ENCODE measurements at regions not wholly inside any gene's neighbourhood (a gene's known extent, or its start where the extent isn't known, plus 50 kb on each side); places are given as distances from the start of the nearest gene placed in this dataset.

- no peak for DNase-seq (ENCODE audit: low read depth)
- Histone ChIP-seq H3K4me3 (ENCODE audit: insufficient read depth, low read depth, low read length) (no peak overlapping the region), H3K79me2 (ENCODE audit: insufficient read depth, low read length) (no peaks in the 10 kb centered on the region), H3K27ac (ENCODE audit: low read depth, low read length) (no peak overlapping the region), H3K4me1 (ENCODE audit: insufficient read depth, low read length) (peaks cover 3% of the 10 kb centered on the region), H3K27me3 (ENCODE audit: insufficient read depth, low read length) (no peaks in the 10 kb centered on the region), H4K20me1 (ENCODE audit: insufficient read depth, low read length) (no peaks in the 10 kb centered on the region), H3K4me2 (ENCODE audit: low read length) (no peak overlapping the region), H2AFZ (ENCODE audit: low read depth, low read length) (no peak overlapping the region), H3K9me3 (ENCODE audit: insufficient read depth, low read depth, low read length) (no peaks in the 10 kb centered on the region), H3K36me3 (ENCODE audit: insufficient read depth, low read length) (no peaks in the 10 kb centered on the region), H3K9ac (ENCODE audit: low read length) (no peak overlapping the region)
- no peak for FAIRE-seq
- Mint-ChIP-seq H3K36me3 (ENCODE audit: low read depth, unreplicated experiment) (no peaks in the 10 kb centered on the region), H3K9me3 (ENCODE audit: unreplicated experiment) (peaks cover 2% of the 10 kb centered on the region), H3K27me3 (ENCODE audit: low read depth, unreplicated experiment) (no peaks in the 10 kb centered on the region), H3K27ac (ENCODE audit: unreplicated experiment) (no peak overlapping the region), H3K4me3 (ENCODE audit: unreplicated experiment) (no peak overlapping the region), H3K4me1 (ENCODE audit: low read depth, unreplicated experiment) (peaks cover 3% of the 10 kb centered on the region)
- TF ChIP-seq CTCF (IDR thresholded peaks at IDR 0.05; ENCODE audit: insufficient read depth, low read depth, low read length) (no peak), EZH2 (IDR thresholded peaks at IDR 0.05; ENCODE audit: insufficient read depth, low read length) (no peak)
These were observed 645.2 kb downstream of the LMO4 start for GRCh38 chr1:87973896-87974295.

GRCh38 chr1:87976316-87976715, 647.6 kb downstream of the LMO4 start:
- H4K20me1 ChIP-seq (ENCODE audit: insufficient read depth, low read length), result no peaks in the 10 kb centered on the region
- peaks cover 2% of the 10 kb centered on the region for H3K9me3 Mint-ChIP-seq (ENCODE audit: unreplicated experiment)
- no peak overlapping the region for H3K4me3 ChIP-seq (ENCODE audit: insufficient read depth, low read depth, low read length)
- no peak overlapping the region for H3K4me3 Mint-ChIP-seq (ENCODE audit: unreplicated experiment)
- no peak for TF ChIP-seq EZH2 (IDR thresholded peaks at IDR 0.05; ENCODE audit: insufficient read depth, low read length)
- no peak for TF ChIP-seq CTCF (IDR thresholded peaks at IDR 0.05; ENCODE audit: insufficient read depth, low read depth, low read length)
- H3K4me1 Mint-ChIP-seq (ENCODE audit: low read depth, unreplicated experiment), result no peaks in the 10 kb centered on the region
- no peaks in the 10 kb centered on the region for H3K27me3 Mint-ChIP-seq (ENCODE audit: low read depth, unreplicated experiment)
- H3K36me3 Mint-ChIP-seq (ENCODE audit: low read depth, unreplicated experiment), result no peaks in the 10 kb centered on the region
- H3K9me3 ChIP-seq (ENCODE audit: insufficient read depth, low read depth, low read length), result no peaks in the 10 kb centered on the region
- no peak for FAIRE-seq
- H3K27me3 ChIP-seq (ENCODE audit: insufficient read depth, low read length), result no peaks in the 10 kb centered on the region
- DNase-seq (ENCODE audit: low read depth), result no peak
- no peak overlapping the region for H3K9ac ChIP-seq (ENCODE audit: low read length)
- H3K79me2 ChIP-seq (ENCODE audit: insufficient read depth, low read length), result no peaks in the 10 kb centered on the region
- H3K27ac Mint-ChIP-seq (ENCODE audit: unreplicated experiment), result no peak overlapping the region
- no peak overlapping the region for H2AFZ ChIP-seq (ENCODE audit: low read depth, low read length)
- H3K27ac ChIP-seq (ENCODE audit: low read depth, low read length), result no peak overlapping the region
- H3K36me3 ChIP-seq (ENCODE audit: insufficient read depth, low read length), result no peaks in the 10 kb centered on the region
- no peaks in the 10 kb centered on the region for H3K4me1 ChIP-seq (ENCODE audit: insufficient read depth, low read length)
- H3K4me2 ChIP-seq (ENCODE audit: low read length), result no peak overlapping the region

GRCh38 chr1:87977145-87977544, 648.5 kb downstream of the LMO4 start:
- H2AFZ ChIP-seq (ENCODE audit: low read depth, low read length), result no peak overlapping the region
- TF ChIP-seq CTCF (IDR thresholded peaks at IDR 0.05; ENCODE audit: insufficient read depth, low read depth, low read length) (no peak), EZH2 (IDR thresholded peaks at IDR 0.05; ENCODE audit: insufficient read depth, low read length) (no peak)
- H3K9ac ChIP-seq (ENCODE audit: low read length), result no peak overlapping the region
- DNase-seq (ENCODE audit: low read depth) (no peak), FAIRE-seq (no peak)
- H3K4me3 ChIP-seq (ENCODE audit: insufficient read depth, low read depth, low read length), result no peak overlapping the region
- Mint-ChIP-seq H3K4me1 (ENCODE audit: low read depth, unreplicated experiment) (no peaks in the 10 kb centered on the region), H3K27me3 (ENCODE audit: low read depth, unreplicated experiment) (no peaks in the 10 kb centered on the region), H3K4me3 (ENCODE audit: unreplicated experiment) (no peak overlapping the region), H3K36me3 (ENCODE audit: low read depth, unreplicated experiment) (no peaks in the 10 kb centered on the region), H3K27ac (ENCODE audit: unreplicated experiment) (no peak overlapping the region), H3K9me3 (ENCODE audit: unreplicated experiment) (peaks cover 2% of the 10 kb centered on the region)
- H3K27ac ChIP-seq (ENCODE audit: low read depth, low read length), result no peak overlapping the region
- H3K79me2 ChIP-seq (ENCODE audit: insufficient read depth, low read length), result no peaks in the 10 kb centered on the region
- no peaks in the 10 kb centered on the region for H3K4me1 ChIP-seq (ENCODE audit: insufficient read depth, low read length)
- H3K9me3 ChIP-seq (ENCODE audit: insufficient read depth, low read depth, low read length), result no peaks in the 10 kb centered on the region
- H3K36me3 ChIP-seq (ENCODE audit: insufficient read depth, low read length), result no peaks in the 10 kb centered on the region
- no peaks in the 10 kb centered on the region for H4K20me1 ChIP-seq (ENCODE audit: insufficient read depth, low read length)
- no peak overlapping the region for H3K4me2 ChIP-seq (ENCODE audit: low read length)
- no peaks in the 10 kb centered on the region for H3K27me3 ChIP-seq (ENCODE audit: insufficient read depth, low read length)
